ENCODE measurements at regions not wholly inside any gene's neighbourhood (a gene's known extent, or its start where the extent isn't known, plus 50 kb on each side); places are given as distances from the start of the nearest gene placed in this dataset.

DNA sequence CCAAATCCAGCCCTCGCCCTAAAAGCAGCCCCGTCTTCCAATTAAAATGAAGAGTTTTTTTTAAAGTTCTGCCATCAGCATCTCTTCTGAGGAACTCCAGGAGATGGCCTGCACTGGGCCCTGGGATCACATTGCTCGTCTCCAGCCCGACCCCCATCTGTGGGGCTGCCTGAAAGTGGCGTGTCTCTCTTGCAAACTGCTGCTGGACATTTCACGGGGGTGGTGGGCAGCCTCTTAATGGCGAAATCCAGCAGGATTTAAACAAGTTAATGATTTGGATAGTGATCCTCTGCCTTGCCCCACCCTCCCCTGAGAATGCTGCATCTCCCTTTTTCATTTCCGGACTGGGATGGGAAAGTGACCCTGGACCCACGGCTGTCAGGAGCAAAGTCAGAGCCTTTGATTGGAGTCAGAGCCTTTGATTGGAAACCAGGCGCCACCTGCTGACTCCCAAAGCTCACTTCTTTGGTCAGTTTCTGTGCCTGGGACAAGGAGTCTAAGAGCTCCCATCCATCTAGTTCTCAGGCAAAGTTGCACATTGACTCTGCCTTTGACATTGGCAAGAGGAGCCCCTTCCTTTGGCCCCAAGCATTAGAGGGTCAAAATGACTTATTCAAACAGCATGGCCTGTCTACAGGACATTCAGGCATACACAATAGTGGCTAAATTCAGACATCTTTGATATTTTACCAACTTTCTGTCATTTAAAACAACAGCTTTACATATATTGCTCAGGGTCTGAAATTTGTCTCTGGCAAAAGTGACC is 155.2 kb downstream of the SH3BP4 start:
- TF ChIP-seq CTCF (conservative IDR thresholded peaks at IDR 0.05 in 1 of 2, IDR thresholded peaks at IDR 0.05 in 1 of 2; ENCODE audit: low read depth in 1 of 2, low read length in 2 of 2) (peak; percentile 82 to 87), EZH2 (IDR thresholded peaks at IDR 0.05; ENCODE audit: low read length, missing control alignments) (no peak)

Measured in fibroblast of lung (primary cell).